ENCODE measurements at regions not wholly inside any gene's neighbourhood (a gene's known extent, or its start where the extent isn't known, plus 50 kb on each side); places are given as distances from the start of the nearest gene placed in this dataset.
A peak's percentile ranks its signal among the peaks of the same experiment; 100 is the strongest.
"Not testable (repeated sequence)": the region's sequence is repeated elsewhere in the genome, so short reads cannot be mapped to it uniquely, and the experiment has no call there.

- DNase-seq (ENCODE audit: low spot score) = no peak
These were observed 381.4 kb upstream of the PODXL start for GRCh38 chr7:131937868-131938267.

GRCh38 chr7:131935180-131935579, 378.8 kb upstream of the PODXL start:
- no peak for DNase-seq (ENCODE audit: low spot score)

GRCh38 chr7:131934452-131934851, 378.0 kb upstream of the PODXL start:
- DNase-seq (ENCODE audit: low spot score) = no peak

GRCh38 chr7:131933751-131934289, 377.4 kb upstream of the PODXL start:
- DNase-seq (ENCODE audit: low spot score) = no peak

GRCh38 chr7:131933219-131933618, 376.8 kb upstream of the PODXL start:
- DNase-seq (ENCODE audit: low spot score) = not testable (repeated sequence)

DNA sequence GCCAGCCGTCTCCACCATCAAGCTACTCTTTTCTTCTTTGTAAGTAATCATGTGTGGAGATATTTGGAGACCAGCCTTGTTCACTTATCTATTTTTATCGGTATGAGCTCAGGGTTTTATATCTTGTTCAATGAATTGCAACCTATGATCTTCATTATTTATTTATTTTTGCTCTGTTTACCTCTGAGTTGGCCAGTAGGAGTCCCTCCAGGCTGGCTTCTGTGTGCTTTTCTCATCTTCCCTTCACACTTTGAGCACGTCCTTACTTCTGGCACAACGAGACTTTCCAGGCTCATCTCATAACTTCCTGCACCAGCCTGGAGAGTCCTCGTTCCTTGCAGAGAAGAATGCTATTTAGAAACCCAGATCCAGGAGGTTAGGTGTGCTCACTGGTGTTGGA, 375.8 kb upstream of the PODXL start:
- DNase-seq (ENCODE audit: low spot score) = no peak

DNA sequence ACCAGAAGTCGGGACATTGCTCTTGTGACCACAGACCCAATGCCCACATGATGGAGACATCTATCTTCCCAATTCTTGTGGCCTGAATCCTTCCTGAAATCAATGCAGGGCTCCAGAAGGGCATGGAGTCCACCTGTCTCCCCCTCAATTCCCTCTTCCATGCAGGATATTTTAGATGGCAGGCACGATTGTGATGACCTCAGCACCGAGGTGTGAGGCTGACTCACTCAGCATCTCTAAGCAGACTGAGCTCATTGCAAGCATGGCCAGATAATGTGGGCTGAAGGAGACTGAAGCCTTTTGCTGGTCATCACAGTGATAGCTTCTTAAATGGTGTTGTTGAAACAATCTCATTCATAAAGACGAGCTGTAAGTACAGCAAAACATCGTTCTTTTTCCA, 374.9 kb upstream of the PODXL start:
- DNase-seq (ENCODE audit: low spot score) = no peak

DNA sequence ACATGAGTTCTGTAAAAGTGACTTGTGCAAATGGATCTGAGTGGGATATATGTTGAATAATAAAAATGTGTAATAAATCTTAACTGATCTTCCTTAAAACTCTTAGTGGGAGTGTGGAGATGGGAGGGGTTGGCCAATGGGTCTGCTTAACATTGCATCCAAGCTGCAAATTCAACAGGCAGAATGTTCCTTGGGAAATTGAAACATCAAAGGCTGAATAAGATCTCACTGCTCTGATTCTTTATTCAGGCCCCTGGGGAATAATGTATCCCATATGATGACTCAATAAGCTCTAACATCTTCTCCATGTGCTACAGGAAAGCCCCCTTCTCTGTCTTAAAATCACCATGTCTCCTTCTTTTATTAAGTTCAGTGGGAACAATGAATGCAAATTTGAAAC, 373.2 kb upstream of the PODXL start:
- DNase-seq (ENCODE audit: low spot score) = no peak

DNA sequence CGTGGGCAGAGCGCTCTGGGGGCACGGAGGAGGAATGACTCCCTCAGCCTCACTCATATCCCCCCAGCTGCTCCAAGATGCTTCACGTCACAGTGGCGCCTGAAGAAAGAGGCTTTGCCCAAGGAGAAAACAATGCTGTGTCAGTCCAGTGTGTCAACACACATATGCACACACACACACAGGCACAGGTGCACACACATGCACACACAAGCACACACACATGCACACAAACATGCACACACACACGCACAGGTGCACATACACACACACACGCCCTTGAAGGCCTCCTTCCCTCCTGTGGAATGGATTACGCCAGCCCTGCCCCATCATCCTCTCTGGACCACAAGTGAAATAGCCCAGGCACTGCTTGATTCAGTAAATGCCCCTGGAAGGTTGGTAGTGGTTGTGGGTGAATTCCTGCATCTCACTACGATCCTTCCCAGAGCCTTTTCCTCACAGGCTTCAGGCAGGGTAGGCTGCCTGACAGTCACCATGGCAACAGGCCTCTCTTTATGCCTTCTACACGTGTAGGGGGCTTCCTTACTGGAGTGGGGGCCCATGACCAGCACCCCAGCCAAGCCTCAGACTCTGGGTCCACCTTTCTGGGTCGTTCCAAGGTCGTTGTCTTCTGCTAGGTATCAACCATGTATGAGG, 371.5 kb upstream of the PODXL start:
- DNase-seq (ENCODE audit: low spot score) = no peak

- DNase-seq (ENCODE audit: low spot score) = no peak
These were observed 369.2 kb upstream of the PODXL start for GRCh38 chr7:131925636-131926035.

DNA sequence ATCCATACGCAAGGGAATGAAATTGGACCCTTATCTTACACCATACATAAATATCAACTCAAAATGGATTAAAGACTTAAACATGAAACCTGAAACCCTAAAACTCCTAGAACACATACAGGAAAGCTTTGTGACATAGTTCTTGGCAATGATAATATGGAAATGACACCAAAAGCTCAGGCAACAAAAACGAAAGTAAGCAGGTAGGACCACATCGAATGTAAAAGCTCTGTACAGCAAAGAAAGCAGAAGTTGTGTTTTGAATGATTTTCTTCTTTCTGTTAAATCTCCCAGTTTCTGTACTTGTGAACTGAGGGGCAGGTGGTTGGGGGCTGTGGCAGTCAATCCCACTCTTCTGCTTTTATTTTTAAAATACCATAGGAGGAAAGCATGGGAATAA, 368.4 kb upstream of the PODXL start:
- no peak for DNase-seq (ENCODE audit: low spot score)

GRCh38 chr7:131922948-131923347, 366.5 kb upstream of the PODXL start:
- DNase-seq (ENCODE audit: low spot score) = not testable (repeated sequence)

GRCh38 chr7:131921016-131921415, 364.6 kb upstream of the PODXL start:
- DNase-seq (ENCODE audit: low spot score) = no peak

DNA sequence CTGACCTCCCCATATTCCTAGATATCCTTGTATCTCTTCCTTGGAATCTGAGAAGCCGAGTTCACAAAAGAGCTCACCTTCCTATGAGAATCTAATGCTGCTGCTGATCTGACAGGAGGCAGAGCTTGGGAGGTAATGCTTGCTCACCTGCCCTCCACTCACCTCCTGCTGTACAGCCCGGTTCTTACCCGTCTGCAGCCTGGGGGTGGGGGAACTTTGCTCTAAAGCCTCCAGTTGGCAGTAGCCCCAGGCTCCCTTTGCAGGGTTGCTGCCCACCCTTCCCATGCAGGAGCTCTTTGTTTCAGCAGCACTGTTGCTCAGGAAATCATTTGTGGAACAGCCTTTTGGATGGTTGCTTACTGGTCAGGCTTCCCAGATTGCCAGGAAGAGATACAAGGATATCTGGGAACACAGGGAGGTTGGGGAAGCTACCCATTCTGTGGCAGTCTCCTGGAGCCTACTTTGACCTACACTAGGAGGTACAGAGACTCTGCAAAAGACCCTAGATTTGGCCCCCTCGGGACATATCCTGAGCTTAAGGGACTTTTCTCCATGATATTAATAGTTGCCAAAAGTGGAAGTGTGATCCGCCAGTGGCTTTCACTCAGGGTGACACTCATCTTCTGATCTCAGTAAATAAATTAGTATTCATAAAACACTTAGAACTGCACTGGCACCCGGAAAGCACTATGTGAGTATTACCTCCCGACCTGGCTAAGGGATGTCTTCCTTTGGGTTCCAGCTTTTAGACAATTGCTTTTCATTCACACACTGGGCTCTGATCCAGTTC, 363.7 kb upstream of the PODXL start:
- no peak for DNase-seq (ENCODE audit: low spot score)

DNA sequence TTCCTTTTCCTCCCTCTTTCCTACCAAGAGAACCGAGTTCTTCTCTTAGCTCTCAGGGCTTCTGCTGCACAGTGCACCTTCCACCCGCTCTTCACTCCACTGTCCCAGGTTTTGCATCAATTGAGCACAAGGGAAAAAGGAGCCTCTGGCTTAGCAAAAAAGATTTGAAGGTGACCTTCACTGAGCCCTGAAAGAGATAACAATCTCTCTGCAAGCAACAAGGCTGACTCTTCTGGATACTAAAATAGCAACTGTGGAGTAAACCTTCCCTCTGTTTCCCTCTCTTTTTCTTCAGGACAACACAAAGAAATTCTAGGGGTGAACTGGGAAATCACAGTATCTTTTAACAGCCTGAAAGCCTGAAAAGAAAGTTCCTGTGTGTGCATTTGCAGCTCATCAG, 354.7 kb upstream of the PODXL start:
- no peak for DNase-seq (ENCODE audit: low spot score)

DNA sequence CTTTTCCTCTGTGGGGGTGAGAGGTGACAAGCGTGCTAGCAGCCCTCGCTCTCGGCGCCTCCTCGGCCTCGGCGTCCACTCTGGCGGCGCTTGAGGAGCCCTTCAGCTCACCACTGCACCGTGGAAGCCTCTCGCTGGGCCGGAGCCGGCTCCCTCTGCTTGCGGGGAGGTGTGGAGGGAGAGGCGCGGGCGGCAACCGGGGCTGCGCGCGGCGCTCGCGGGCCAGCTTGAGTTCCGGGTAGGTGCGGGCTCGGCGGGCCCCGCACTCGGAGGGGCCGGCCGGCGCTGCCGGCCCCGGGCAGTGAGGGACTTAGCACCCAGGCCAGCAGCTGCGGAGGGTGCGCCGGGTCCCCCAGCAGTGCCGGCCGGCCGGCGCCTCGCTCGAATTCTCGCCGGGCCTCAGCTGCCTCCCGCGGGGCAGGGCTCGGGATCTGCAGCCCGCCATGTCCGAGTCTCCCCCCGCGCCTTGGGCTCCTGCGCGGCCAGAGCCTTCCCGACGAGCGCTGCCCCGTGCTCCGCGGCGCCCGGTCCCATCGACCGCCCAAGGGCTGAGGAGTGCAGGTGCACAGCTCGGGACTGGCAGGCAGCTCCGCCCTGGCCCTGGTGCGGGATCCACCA, 352.8 kb upstream of the PODXL start:
- peak; percentile 58 for DNase-seq (ENCODE audit: low spot score)

GRCh38 chr7:131908714-131909113, 352.3 kb upstream of the PODXL start:
- no peak for DNase-seq (ENCODE audit: low spot score)

- peak; percentile 50 for DNase-seq (ENCODE audit: low spot score)
These were observed 349.1 kb upstream of the PODXL start for GRCh38 chr7:131905471-131905973.

DNA sequence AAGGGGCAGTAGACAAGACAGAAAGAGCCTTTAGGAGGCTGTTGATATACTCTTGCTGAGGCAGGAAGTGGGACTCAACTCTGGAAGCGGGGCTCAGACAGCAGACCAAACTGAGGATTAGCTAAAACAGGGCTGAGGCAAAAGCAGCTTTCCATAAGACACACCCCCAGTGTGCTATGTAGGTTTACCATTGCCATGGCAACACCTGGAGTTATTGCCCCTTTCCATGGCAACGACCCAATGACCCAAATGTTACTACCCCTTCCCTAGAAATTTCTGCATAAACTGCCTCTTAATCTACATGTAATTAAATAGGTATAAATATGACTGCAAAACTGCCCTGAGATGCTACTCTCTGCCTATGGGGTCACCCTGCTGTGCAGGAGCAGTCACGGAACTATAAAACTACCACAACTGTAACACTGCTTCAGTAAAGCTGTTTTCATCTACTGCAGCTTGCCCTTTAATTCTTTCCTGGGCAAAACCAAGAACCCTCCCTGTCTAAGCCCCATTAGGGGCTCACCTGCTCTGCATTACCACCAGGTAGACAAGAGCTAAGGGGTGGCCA, 348.4 kb upstream of the PODXL start:
- DNase-seq (ENCODE audit: low spot score) = no peak

DNA sequence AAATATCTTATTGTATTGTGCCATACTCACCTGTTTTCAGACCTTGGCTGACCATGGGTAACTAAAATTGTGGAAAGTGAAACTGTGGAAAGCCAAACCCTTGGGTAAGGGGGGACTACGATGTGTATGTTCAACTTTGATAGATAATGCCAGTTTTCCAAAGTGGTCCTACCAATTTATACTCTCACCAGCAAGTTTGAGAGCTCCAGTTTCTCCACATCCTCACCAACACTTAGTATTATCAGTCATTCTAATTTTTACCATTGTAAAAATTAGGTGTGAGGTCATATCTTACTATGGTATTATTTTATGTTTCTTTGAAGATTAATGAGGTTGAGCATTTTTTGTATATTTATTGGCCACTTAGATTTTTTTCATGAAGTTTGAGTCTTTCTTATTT, 346.9 kb upstream of the PODXL start:
- no peak for DNase-seq (ENCODE audit: low spot score)

DNA sequence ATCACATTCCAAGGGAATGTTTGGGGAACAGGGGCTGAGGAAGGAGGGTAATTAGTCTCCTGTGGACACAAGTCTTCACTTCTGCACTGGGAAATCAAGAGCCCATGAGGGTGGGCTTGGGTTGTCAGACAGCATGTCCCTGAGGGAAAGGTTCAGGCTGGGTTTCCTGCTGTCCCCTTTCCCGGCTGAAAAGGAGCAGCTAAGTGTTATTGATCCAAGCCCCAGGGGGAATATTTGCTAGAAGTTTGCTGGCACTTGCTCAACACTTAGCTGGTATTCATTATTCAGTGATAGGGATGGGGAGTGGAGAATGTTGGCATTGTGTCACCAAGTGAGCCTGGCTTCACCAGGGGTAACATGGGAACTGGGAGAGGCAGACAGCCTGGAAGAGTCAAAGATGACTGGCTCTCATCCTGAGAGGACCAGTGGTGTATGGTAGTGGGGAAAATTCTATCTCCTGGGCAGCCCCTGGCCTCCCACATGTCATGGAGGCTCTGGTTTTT, 344.4 kb upstream of the PODXL start:
- DNase-seq (ENCODE audit: low spot score) = no peak
